Muscle of leg (tissue), 3 donors: ENCODE measurements at regions not wholly inside any gene's neighbourhood (a gene's known extent, or its start where the extent isn't known, plus 50 kb on each side); places are given as distances from the start of the nearest gene placed in this dataset.
A peak's percentile ranks its signal among the peaks of the same experiment; 100 is the strongest.

Experiments used
- DNase-seq: peaks from one replicate; pipeline ENCODE4 v3.0.0; 2013
- H3K27ac ChIP-seq: one replicate; pipeline ENCODE4 v1.5.1; 2013; ENCODE audit warnings: mild to moderate bottlenecking, low read length, control low read depth
- H3K27me3 ChIP-seq: one replicate; pipeline ENCODE4 v1.6.1; 2013; ENCODE audit warnings: low read length; ENCODE audit not compliant: control insufficient read depth, insufficient read depth
- H3K36me3 ChIP-seq: one replicate; pipeline ENCODE4 v1.6.1; 2013; ENCODE audit warnings: low read length; ENCODE audit not compliant: control insufficient read depth, insufficient read depth
- H3K4me1 ChIP-seq: one replicate; pipeline ENCODE4 v1.6.1; 2013; ENCODE audit warnings: low read length; ENCODE audit not compliant: control insufficient read depth, insufficient read depth
- H3K4me3 ChIP-seq: one replicate; pipeline ENCODE4 v1.5.1; 2013; ENCODE audit warnings: low read length, control low read depth
- H3K9me3 ChIP-seq: replicated peaks from 2 replicates; pipeline ENCODE4 v1.6.1; 2013; ENCODE audit warnings: low read depth, low read length; ENCODE audit not compliant: control insufficient read depth
- WGBS: methylation state at CpG from one replicate; pipeline ENCODE4 v1.1.5; 2013; ENCODE audit warnings: missing lambda C conversion rate; ENCODE audit not compliant: insufficient coverage; 5-methylcytosine and 5-hydroxymethylcytosine counted together

DNA sequence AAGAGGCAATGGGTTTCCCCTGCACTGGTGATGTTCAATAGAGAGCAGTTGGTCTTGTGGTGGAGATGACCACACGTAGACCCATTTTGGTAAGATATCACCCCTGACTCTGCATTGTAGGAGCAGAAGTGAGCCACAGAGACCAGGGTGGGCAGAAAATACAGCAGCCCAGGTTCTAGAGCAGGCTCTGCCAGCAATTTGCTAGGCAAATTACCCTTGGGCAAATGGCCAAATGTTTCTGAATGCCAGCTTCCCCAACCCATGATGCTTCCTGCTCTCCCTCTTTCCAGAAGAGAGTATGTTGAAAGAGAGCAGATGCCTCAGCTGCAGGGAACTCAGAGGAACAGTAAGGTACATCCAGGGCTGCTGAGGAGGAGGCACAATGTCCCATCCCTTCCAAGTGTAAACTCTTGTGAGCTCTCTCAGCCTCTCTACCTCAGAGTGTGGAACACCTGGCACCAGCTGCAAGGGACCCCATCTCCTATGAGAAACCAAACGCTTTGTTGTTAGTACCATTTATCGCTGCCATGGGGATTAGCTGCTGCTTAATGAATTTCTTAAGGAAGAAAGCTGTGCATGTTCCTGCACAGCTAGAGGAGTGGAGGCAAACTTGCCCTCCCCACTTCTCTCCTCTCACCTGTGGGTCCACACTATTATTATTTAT lies 317.5 kb upstream of the MOCS1 start:
- Histone ChIP-seq H3K27ac (no peak overlapping the region), H3K9me3 (no peaks in the 10 kb centered on the region), H3K36me3 (no peaks in the 10 kb centered on the region), H3K4me1 (no peaks in the 10 kb centered on the region), H3K27me3 (peaks cover 2% of the 10 kb centered on the region), H3K4me3 (no peak overlapping the region)
- peak; percentile 19 for DNase-seq
- 69% methylated on average over 1 of the region's 3 CpGs for WGBS

GRCh38 chr6:40249935-40250334 lies 315.7 kb upstream of the MOCS1 start:
- no peak overlapping the region for H3K4me3 ChIP-seq
- H3K27ac ChIP-seq: no peak overlapping the region

DNA sequence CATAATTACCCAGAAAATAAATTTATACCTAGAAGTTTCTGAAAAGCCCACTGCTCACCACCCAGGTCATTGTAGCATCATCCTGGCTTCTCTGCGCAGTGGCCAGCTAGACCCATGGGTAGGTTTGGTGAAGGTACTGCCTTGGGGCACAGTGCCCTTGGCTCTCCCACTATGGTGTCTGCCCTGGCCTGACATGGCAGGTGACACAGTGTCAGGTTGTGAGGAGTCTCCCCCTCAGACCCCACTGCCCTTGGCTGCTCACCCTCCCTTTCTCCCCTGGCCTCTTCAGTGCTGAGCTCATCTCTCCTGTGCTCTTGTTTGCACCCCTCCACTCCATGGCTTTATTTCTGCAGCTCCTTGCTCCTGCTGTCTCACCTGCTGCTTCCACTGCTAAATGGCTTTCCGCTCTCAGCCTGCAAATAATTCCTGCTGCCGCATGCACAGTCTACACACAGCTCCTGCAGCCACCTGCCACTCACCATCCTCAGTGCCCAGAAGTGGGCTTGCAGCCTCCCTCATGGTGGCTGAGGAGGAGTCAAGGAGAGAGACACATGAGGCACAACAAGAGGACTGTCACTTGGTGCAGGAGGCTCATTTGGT lies 313.4 kb upstream of the MOCS1 start:
- Histone ChIP-seq H3K27ac (no peak overlapping the region), H3K27me3 (peaks cover 2% of the 10 kb centered on the region), H3K9me3 (no peaks in the 10 kb centered on the region), H3K4me1 (peaks cover 5% of the 10 kb centered on the region), H3K4me3 (no peak overlapping the region), H3K36me3 (no peaks in the 10 kb centered on the region)
- DNase-seq: no peak
- WGBS: 89% methylated on average over 1 of the region's 3 CpGs

More at GRCh38 chr6:40249935-40250334, 315.7 kb upstream of the MOCS1 start:
- H3K27me3 ChIP-seq: peaks cover 2% of the 10 kb centered on the region
- no peak for DNase-seq
- H3K4me1 ChIP-seq: no peaks in the 10 kb centered on the region
- no peaks in the 10 kb centered on the region for H3K36me3 ChIP-seq
- H3K9me3 ChIP-seq: no peaks in the 10 kb centered on the region

- WGBS: no CpG with 5 or more reads among the region's 1 CpG
- H3K27ac ChIP-seq: no peak overlapping the region
Observed at GRCh38 chr6:40244699-40245098, 310.4 kb upstream of the MOCS1 start.

DNA sequence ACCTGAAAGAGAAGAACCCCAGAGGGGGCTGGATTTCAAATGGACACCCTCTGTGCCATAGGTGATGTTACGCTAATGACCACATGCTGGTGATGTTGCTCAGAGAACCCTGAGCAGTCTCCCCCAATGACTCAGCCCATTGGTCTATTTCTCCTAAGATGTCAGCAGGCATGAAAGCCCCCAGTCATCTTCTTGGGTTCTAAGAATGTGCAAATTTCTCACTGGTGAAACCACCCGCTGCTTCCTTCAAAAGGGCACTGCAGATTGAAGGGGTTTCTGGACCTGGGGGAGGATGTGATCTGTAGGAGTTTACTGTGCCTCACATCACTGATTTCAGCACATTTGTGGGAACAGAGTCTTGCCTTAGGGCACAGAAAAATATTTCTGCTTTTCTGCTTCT lies 298.4 kb upstream of the MOCS1 start:
- Histone ChIP-seq H3K27me3 (no peaks in the 10 kb centered on the region), H3K27ac (no peak overlapping the region), H3K4me3 (no peak overlapping the region), H3K36me3 (no peaks in the 10 kb centered on the region), H3K4me1 (no peaks in the 10 kb centered on the region), H3K9me3 (no peaks in the 10 kb centered on the region)
- WGBS: no CpG with 5 or more reads among the region's 2 CpGs
- no peak for DNase-seq

More at GRCh38 chr6:40244699-40245098, 310.4 kb upstream of the MOCS1 start:
- Histone ChIP-seq H3K4me1 (peaks cover 5% of the 10 kb centered on the region), H3K4me3 (no peak overlapping the region), H3K9me3 (no peaks in the 10 kb centered on the region), H3K27me3 (peaks cover 2% of the 10 kb centered on the region), H3K36me3 (no peaks in the 10 kb centered on the region)
- peak; percentile 24 for DNase-seq

- WGBS: 72% methylated on average over 7 of the region's 8 CpGs
- no peaks in the 10 kb centered on the region for H3K27me3 ChIP-seq
- no peak for DNase-seq
Observed at GRCh38 chr6:40227735-40228134, 293.5 kb upstream of the MOCS1 start.

GRCh38 chr6:40222354-40222753 lies 288.1 kb upstream of the MOCS1 start:
- H3K27me3 ChIP-seq: no peaks in the 10 kb centered on the region
- DNase-seq: no peak
- H3K9me3 ChIP-seq: peaks cover 3% of the 10 kb centered on the region
- no peaks in the 10 kb centered on the region for H3K4me1 ChIP-seq
- H3K36me3 ChIP-seq: no peaks in the 10 kb centered on the region
- no peak overlapping the region for H3K4me3 ChIP-seq
- H3K27ac ChIP-seq: no peak overlapping the region
- WGBS: no CpG with 5 or more reads among the region's 2 CpGs

More at GRCh38 chr6:40227735-40228134, 293.5 kb upstream of the MOCS1 start:
- Histone ChIP-seq H3K27ac (no peak overlapping the region), H3K9me3 (peaks cover 3% of the 10 kb centered on the region), H3K4me1 (no peaks in the 10 kb centered on the region), H3K4me3 (no peak overlapping the region), H3K36me3 (no peaks in the 10 kb centered on the region)

GRCh38 chr6:40219799-40220198 lies 285.5 kb upstream of the MOCS1 start:
- Histone ChIP-seq H3K9me3 (peaks cover 3% of the 10 kb centered on the region), H3K36me3 (no peaks in the 10 kb centered on the region), H3K27me3 (no peaks in the 10 kb centered on the region), H3K27ac (no peak overlapping the region), H3K4me1 (no peaks in the 10 kb centered on the region), H3K4me3 (no peak overlapping the region)
- WGBS: no CpG with 5 or more reads among the region's 2 CpGs
- no peak for DNase-seq

DNA sequence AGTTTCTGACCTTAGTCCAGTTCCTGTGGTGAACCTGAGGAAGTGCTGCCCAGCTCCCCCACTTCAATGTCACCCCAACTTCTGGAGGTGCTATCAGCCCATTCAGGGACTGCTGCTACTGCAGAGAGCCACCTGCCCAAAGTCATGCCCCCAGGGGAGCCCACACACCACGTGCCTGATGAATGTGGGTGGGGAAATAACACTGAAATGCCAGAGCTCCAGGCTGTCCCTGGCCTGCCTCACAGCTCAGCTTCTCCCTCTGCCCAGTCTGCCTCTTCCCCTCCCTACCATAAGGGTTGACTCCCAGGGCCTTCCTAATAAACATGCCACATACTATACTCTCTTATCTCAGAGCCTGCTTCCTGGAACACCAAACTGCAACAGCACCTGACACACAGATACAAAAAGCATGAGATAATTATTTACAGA lies 276.4 kb upstream of the MOCS1 start:
- no peak overlapping the region for H3K4me3 ChIP-seq
- H3K4me1 ChIP-seq: no peaks in the 10 kb centered on the region
- no CpG with 5 or more reads among the region's 1 CpG for WGBS
- H3K9me3 ChIP-seq: peaks cover 3% of the 10 kb centered on the region
- H3K27ac ChIP-seq: no peak overlapping the region
- no peaks in the 10 kb centered on the region for H3K27me3 ChIP-seq
- DNase-seq: no peak
- no peaks in the 10 kb centered on the region for H3K36me3 ChIP-seq

- H3K36me3 ChIP-seq: no peaks in the 10 kb centered on the region
- 83% methylated on average over 3 of the region's 3 CpGs for WGBS
- H3K9me3 ChIP-seq: peaks cover 8% of the 10 kb centered on the region
- H3K27me3 ChIP-seq: no peaks in the 10 kb centered on the region
- no peak overlapping the region for H3K27ac ChIP-seq
- no peaks in the 10 kb centered on the region for H3K4me1 ChIP-seq
- DNase-seq: no peak
- H3K4me3 ChIP-seq: no peak overlapping the region
Observed at GRCh38 chr6:40205801-40206200, 271.5 kb upstream of the MOCS1 start.
